ENCODE measurements at regions not wholly inside any gene's neighbourhood (a gene's known extent, or its start where the extent isn't known, plus 50 kb on each side); places are given as distances from the start of the nearest gene placed in this dataset.

DNA sequence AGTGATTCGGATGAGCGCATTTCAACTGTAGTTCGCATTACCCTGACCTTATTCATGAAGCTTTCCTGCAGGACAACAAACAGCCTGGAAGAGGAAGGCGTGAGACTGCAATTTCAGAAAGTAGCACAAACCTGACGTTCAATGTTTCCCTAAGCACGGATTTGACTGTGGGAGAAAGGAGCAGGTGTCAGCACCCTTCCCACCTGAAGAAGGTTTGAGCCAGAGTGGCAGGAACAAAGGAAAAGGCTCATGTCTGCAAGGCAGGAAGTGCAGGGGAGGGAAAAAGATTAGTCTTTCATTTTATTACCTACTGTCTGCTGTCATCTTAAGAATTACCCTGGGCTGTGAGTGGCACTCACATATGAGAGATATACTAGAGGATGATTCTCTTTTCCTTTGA is 114.0 kb downstream of the MED10 start:
- Mint-ChIP-seq H3K4me1 (ENCODE audit: low read depth) (peaks cover 37% of the 10 kb centered on the region), H3K27me3 (ENCODE audit: low read depth) (peaks cover 11% of the 10 kb centered on the region), H3K27ac (no peak overlapping the region), H3K9me3 (peaks cover 0 to 4% of the 10 kb centered on the region in 2 donors), H3K4me3 (no peak overlapping the region), H3K36me3 (ENCODE audit: insufficient read depth in 2 of 2) (peaks cover 9 to 10% of the 10 kb centered on the region in 2 donors)
- ATAC-seq (replicated peaks in 1 of 2) = no peak
- DNase-seq = no peak

DNA sequence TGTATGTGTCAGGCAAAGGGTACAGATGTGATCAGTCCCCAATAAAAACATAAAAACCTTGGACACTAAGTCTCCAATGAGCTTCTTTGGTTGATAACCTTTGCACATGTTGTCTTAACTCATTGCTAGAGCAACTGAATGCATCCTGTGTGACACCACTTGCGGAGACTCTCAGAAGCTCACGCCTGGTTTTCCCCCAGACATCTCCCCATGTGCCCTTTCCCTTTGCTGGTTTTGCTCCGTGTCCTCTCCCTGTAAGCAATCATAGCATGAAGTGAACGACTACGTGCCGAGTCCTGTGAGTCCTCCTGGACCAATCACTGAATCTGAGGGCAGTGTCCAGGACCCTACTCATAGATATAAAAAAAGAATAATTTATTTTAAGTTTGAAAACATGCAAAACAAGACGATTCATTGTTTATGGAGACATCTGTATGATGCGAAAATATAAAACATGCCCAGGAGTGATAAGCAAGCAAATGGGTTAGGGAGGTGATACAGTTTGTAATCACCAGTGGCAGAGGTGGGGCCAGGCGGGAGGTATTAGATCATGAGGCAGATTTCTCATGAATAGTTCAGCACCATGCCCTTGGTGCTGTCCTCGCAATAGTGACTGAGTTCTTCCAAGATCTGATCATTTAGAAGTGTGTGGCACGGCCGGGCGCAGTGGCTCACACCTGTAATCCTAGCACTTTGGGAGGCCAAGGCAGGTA is 115.5 kb downstream of the MED10 start:
- H3K9me3 Mint-ChIP-seq = peaks cover 0 to 5% of the 10 kb centered on the region in 2 donors
- ATAC-seq (replicated peaks in 1 of 2) = peak in 1 of 2 donors; percentile 25
- peaks cover 9 to 10% of the 10 kb centered on the region in 2 donors for H3K36me3 Mint-ChIP-seq (ENCODE audit: insufficient read depth in 2 of 2)

DNA sequence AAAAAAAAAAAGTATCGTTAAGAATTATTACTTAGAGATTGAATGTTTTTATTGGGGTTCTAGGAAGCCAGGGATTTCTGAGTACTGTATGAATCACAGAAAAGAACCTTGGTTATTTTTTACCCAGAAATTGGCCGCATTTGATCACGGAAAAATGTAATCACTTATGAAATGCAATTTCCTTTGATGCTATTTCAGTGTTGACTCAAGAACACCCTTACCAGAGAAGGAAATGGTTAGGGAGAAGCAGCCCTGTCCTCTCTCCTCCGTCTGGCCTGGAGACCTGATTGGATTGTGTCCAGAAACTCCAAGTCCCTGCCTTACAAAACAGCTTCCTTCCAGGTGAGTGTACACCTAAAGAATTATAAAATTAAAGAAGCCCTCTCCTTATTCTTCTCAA is 116.7 kb downstream of the MED10 start:
- peak; percentile 81 to 82 for ATAC-seq (replicated peaks in 1 of 2)
- peaks cover 47% of the 10 kb centered on the region for H3K4me1 Mint-ChIP-seq (ENCODE audit: low read depth)
- peaks cover 9 to 10% of the 10 kb centered on the region in 2 donors for H3K36me3 Mint-ChIP-seq (ENCODE audit: insufficient read depth in 2 of 2)
- H3K27ac Mint-ChIP-seq = peak overlapping the region; percentile 74
- peaks cover 11% of the 10 kb centered on the region for H3K27me3 Mint-ChIP-seq (ENCODE audit: low read depth)
- H3K9me3 Mint-ChIP-seq = peaks cover 0 to 5% of the 10 kb centered on the region in 2 donors
- H3K4me3 Mint-ChIP-seq = peak overlapping the region; percentile 35 to 53
- DNase-seq = peak; percentile 18 to 35

More for the DNA sequence above, 115.5 kb downstream of the MED10 start:
- Mint-ChIP-seq H3K27me3 (ENCODE audit: low read depth) (peaks cover 7% of the 10 kb centered on the region), H3K27ac (no peak overlapping the region), H3K4me1 (ENCODE audit: low read depth) (peaks cover 41% of the 10 kb centered on the region), H3K4me3 (peak overlapping the region in 1 of 2 donors; percentile 15)
- no peak for DNase-seq

DNA sequence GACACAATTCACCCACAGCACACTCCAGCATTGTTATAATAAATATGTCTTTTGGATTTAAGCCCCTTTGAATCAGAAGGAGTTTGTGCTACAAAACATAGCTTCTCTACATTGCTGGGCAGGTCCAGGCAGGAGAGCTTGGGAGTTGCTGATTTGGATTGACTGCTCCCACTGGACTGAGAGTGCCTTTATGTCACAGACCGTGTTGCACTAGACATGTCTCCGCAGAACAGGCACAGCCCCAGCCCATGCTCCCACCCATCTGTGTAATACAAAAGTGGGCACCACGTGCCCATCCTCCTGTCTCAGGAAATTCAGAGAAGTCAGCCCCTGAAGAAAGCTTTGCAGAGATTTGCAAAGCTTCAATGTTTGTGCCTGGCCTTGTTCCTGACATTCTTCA is 117.1 kb downstream of the MED10 start:
- no peak overlapping the region for H3K27ac Mint-ChIP-seq

DNA sequence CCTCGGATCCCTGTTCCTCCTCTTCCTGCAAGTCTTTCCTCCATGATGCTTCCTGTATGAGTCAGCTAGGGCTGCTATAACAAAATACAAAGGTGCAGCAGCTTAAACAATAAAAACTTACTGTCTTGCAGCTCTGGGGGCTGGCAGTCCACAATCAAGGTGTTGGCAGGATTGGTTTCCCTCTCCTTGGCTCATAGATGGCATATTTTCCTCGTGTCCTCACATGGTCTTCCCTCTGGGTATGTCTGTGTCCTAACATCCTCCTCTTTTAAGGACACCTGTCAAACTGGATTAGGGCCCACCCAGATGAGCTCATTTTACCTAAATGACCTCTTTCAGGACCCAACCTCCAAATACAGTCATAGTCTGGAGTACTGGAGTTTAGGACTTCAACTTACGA is 117.5 kb downstream of the MED10 start:
- peaks cover 11% of the 10 kb centered on the region for H3K27me3 Mint-ChIP-seq (ENCODE audit: low read depth)
- no peak overlapping the region for H3K4me3 Mint-ChIP-seq
- peaks cover 47% of the 10 kb centered on the region for H3K4me1 Mint-ChIP-seq (ENCODE audit: low read depth)
- ATAC-seq (replicated peaks in 1 of 2) = no peak
- no peak for DNase-seq
- H3K36me3 Mint-ChIP-seq (ENCODE audit: insufficient read depth in 2 of 2) = peaks cover 9 to 10% of the 10 kb centered on the region in 2 donors
- peaks cover 0 to 5% of the 10 kb centered on the region in 2 donors for H3K9me3 Mint-ChIP-seq
- no peak overlapping the region for H3K27ac Mint-ChIP-seq

More for the DNA sequence above, 117.1 kb downstream of the MED10 start:
- Mint-ChIP-seq H3K36me3 (ENCODE audit: insufficient read depth in 2 of 2) (peaks cover 9 to 10% of the 10 kb centered on the region in 2 donors), H3K9me3 (peaks cover 0 to 5% of the 10 kb centered on the region in 2 donors), H3K4me1 (ENCODE audit: low read depth) (peaks cover 47% of the 10 kb centered on the region), H3K4me3 (no peak overlapping the region), H3K27me3 (ENCODE audit: low read depth) (peaks cover 11% of the 10 kb centered on the region)
- DNase-seq (no peak), ATAC-seq (replicated peaks in 1 of 2) (peak; percentile 24 to 25)

- no peak overlapping the region for H3K4me3 Mint-ChIP-seq
- no peak overlapping the region for H3K27ac Mint-ChIP-seq
- DNase-seq (no peak), ATAC-seq (replicated peaks in 1 of 2) (no peak)
- peaks cover 7% of the 10 kb centered on the region for H3K27me3 Mint-ChIP-seq (ENCODE audit: low read depth)
- peaks cover 6 to 7% of the 10 kb centered on the region in 2 donors for H3K36me3 Mint-ChIP-seq (ENCODE audit: insufficient read depth in 2 of 2)
- peaks cover 0 to 5% of the 10 kb centered on the region in 2 donors for H3K9me3 Mint-ChIP-seq
- H3K4me1 Mint-ChIP-seq (ENCODE audit: low read depth) = peaks cover 21% of the 10 kb centered on the region
These were observed 121.4 kb downstream of the MED10 start for GRCh38 chr5:6256901-6257300.

GRCh38 chr5:6255956-6256355 is 122.4 kb downstream of the MED10 start:
- DNase-seq (no peak), ATAC-seq (replicated peaks in 1 of 2) (no peak)
- peaks cover 13% of the 10 kb centered on the region for H3K4me1 Mint-ChIP-seq (ENCODE audit: low read depth)
- H3K27me3 Mint-ChIP-seq (ENCODE audit: low read depth) = peaks cover 7% of the 10 kb centered on the region
- H3K27ac Mint-ChIP-seq = no peak overlapping the region
- H3K9me3 Mint-ChIP-seq = peaks cover 0 to 5% of the 10 kb centered on the region in 2 donors
- H3K4me3 Mint-ChIP-seq = no peak overlapping the region
- peaks cover 6 to 7% of the 10 kb centered on the region in 2 donors for H3K36me3 Mint-ChIP-seq (ENCODE audit: insufficient read depth in 2 of 2)

- peaks cover 7% of the 10 kb centered on the region for H3K27me3 Mint-ChIP-seq (ENCODE audit: low read depth)
- H3K4me1 Mint-ChIP-seq (ENCODE audit: low read depth) = peaks cover 6% of the 10 kb centered on the region
- H3K27ac Mint-ChIP-seq = no peak overlapping the region
- ATAC-seq (replicated peaks in 1 of 2) (no peak), DNase-seq (no peak)
- no peaks in the 10 kb centered on the region for H3K36me3 Mint-ChIP-seq (ENCODE audit: insufficient read depth in 2 of 2)
- H3K9me3 Mint-ChIP-seq = no peaks in the 10 kb centered on the region
- H3K4me3 Mint-ChIP-seq = no peak overlapping the region
These were observed 124.5 kb downstream of the MED10 start for GRCh38 chr5:6253846-6254245.

- H3K27ac Mint-ChIP-seq = no peak overlapping the region
- H3K36me3 Mint-ChIP-seq (ENCODE audit: insufficient read depth in 2 of 2) = no peaks in the 10 kb centered on the region
- H3K4me3 Mint-ChIP-seq = no peak overlapping the region
- H3K4me1 Mint-ChIP-seq (ENCODE audit: low read depth) = peaks cover 6% of the 10 kb centered on the region
- ATAC-seq (replicated peaks in 1 of 2) (peak in 1 of 2 donors; percentile 9), DNase-seq (no peak)
- H3K9me3 Mint-ChIP-seq = no peaks in the 10 kb centered on the region
- peaks cover 7% of the 10 kb centered on the region for H3K27me3 Mint-ChIP-seq (ENCODE audit: low read depth)
These were observed 125.1 kb downstream of the MED10 start for GRCh38 chr5:6253281-6253680.

DNA sequence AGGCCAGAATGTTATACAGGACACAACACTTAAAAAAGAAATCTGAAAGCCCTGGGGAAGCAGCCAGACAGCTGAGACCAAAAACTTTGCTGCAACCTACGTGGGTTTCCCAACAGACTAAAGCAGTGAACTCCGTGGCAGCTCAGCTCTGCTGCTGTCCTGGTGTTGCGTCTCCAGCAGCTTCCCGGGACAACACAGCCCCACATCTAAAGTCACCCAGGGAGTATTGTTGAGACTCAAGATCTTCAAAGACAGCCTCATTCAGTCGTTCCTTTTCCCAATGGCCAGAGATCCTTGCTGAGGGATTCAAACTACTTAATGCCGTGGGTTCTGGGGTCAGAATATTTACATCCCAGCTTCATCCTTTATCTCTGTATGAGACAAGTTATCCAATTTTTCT is 125.8 kb downstream of the MED10 start:
- DNase-seq (no peak), ATAC-seq (replicated peaks in 1 of 2) (no peak)
- no peaks in the 10 kb centered on the region for H3K36me3 Mint-ChIP-seq (ENCODE audit: insufficient read depth in 2 of 2)
- H3K9me3 Mint-ChIP-seq = no peaks in the 10 kb centered on the region
- peaks cover 6% of the 10 kb centered on the region for H3K4me1 Mint-ChIP-seq (ENCODE audit: low read depth)
- H3K27me3 Mint-ChIP-seq (ENCODE audit: low read depth) = peaks cover 5% of the 10 kb centered on the region
- no peak overlapping the region for H3K4me3 Mint-ChIP-seq
- H3K27ac Mint-ChIP-seq = no peak overlapping the region

GRCh38 chr5:6251565-6252102 is 126.7 kb downstream of the MED10 start:
- ATAC-seq (replicated peaks in 1 of 2) (no peak), DNase-seq (no peak)
- H3K27me3 Mint-ChIP-seq (ENCODE audit: low read depth) = no peaks in the 10 kb centered on the region
- no peaks in the 10 kb centered on the region for H3K9me3 Mint-ChIP-seq
- no peak overlapping the region for H3K4me3 Mint-ChIP-seq
- H3K36me3 Mint-ChIP-seq (ENCODE audit: insufficient read depth in 2 of 2) = no peaks in the 10 kb centered on the region
- no peak overlapping the region for H3K27ac Mint-ChIP-seq
- no peaks in the 10 kb centered on the region for H3K4me1 Mint-ChIP-seq (ENCODE audit: low read depth)

- no peaks in the 10 kb centered on the region for H3K4me1 Mint-ChIP-seq (ENCODE audit: low read depth)
- H3K36me3 Mint-ChIP-seq (ENCODE audit: insufficient read depth in 2 of 2) = no peaks in the 10 kb centered on the region
- no peak overlapping the region for H3K4me3 Mint-ChIP-seq
- no peak for DNase-seq
- no peak overlapping the region for H3K27ac Mint-ChIP-seq
- no peaks in the 10 kb centered on the region for H3K27me3 Mint-ChIP-seq (ENCODE audit: low read depth)
- no peak for ATAC-seq (replicated peaks in 1 of 2)
- H3K9me3 Mint-ChIP-seq = no peaks in the 10 kb centered on the region
These were observed 128.2 kb downstream of the MED10 start for GRCh38 chr5:6250121-6250520.

DNA sequence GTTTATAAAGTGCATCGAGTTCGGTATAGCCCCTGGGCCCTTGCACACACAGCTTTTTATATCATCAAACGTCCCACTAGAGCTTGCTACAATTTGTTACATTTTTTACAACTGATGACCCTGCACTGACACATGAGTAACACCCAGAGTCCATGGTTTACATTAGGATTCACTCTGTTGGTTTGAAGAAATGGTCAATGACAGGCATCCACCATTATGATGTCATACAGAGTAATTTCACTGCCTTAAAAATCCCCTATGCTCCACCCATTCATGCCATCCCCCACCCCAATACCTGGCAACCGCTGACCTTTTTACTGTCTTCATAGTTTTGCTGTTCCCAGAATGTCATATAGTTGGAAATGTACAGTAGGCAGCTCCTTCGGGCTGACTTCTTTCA is 130.2 kb downstream of the MED10 start:
- DNase-seq (no peak), ATAC-seq (replicated peaks in 1 of 2) (peak in 1 of 2 donors; percentile 45)
- Mint-ChIP-seq H3K9me3 (no peaks in the 10 kb centered on the region), H3K27me3 (ENCODE audit: low read depth) (no peaks in the 10 kb centered on the region), H3K36me3 (ENCODE audit: insufficient read depth in 2 of 2) (no peaks in the 10 kb centered on the region), H3K27ac (no peak overlapping the region), H3K4me1 (ENCODE audit: low read depth) (no peaks in the 10 kb centered on the region), H3K4me3 (no peak overlapping the region)

Measured in activated T-cell treated with anti-CD3 and anti-CD28 coated beads, Interleukin-2, amount 50 U/mL, for 72 hours (primary cell).